MM.1S (cell line): ENCODE measurements at regions not wholly inside any gene's neighbourhood (a gene's known extent, or its start where the extent isn't known, plus 50 kb on each side); places are given as distances from the start of the nearest gene placed in this dataset.

Source experiments
- DNase-seq: peaks from one replicate; pipeline ENCODE4 v3.0.0-alpha.2; 2015
- H2AFZ ChIP-seq: fragments of 300-600 bp; sonication (generic); 2 replicates; pipeline ENCODE4 v1.6.0; 2016; ENCODE audit warnings: antibody characterized with exemption, low read length
- H3F3A ChIP-seq: fragments of 300-600 bp; sonication (generic); 2 replicates; pipeline ENCODE4 v1.6.1; 2016; ENCODE audit warnings: mild to moderate bottlenecking, antibody characterized with exemption, low read length, moderate library complexity, mixed read lengths; ENCODE audit not compliant: insufficient read depth
- H3K27ac ChIP-seq: fragments of 300-600 bp; sonication (generic); 2 replicates; pipeline ENCODE4 v1.5.1; 2016; ENCODE audit warnings: mild to moderate bottlenecking, low read length
- H3K27me3 ChIP-seq: fragments of 300-600 bp; sonication (generic); replicated peaks from 2 replicates; pipeline ENCODE4 v1.6.0; 2016; ENCODE audit warnings: low read length; ENCODE audit not compliant: insufficient read depth
- H3K36me3 ChIP-seq: fragments of 300-600 bp; sonication (generic); replicated peaks from 2 replicates; pipeline ENCODE4 v1.6.1; 2016; ENCODE audit warnings: mild to moderate bottlenecking, low read length, mixed read lengths; ENCODE audit not compliant: insufficient read depth
- H3K4me1 ChIP-seq: fragments of 300-600 bp; sonication (generic); 2 replicates; pipeline ENCODE4 v1.6.1; 2016; ENCODE audit warnings: low read length, mixed read lengths
- H3K4me2 ChIP-seq: fragments of 300-600 bp; sonication (generic); 2 replicates; pipeline ENCODE4 v1.6.0; 2016; ENCODE audit warnings: low read depth, low read length
- H3K4me3 ChIP-seq: fragments of 300-600 bp; sonication (generic); 2 replicates; pipeline ENCODE4 v1.5.1; 2016; ENCODE audit warnings: low read length, mixed read lengths
- H3K79me2 ChIP-seq: fragments of 300-600 bp; sonication (generic); 2 replicates; pipeline ENCODE4 v1.6.1; 2016; ENCODE audit warnings: mixed run types, low read length, mixed read lengths
- H3K9ac ChIP-seq: fragments of 300-600 bp; sonication (generic); 2 replicates; pipeline ENCODE4 v1.6.1; 2016; ENCODE audit warnings: low read length, mixed read lengths
- H3K9me2 ChIP-seq: fragments of 300-600 bp; sonication (generic); replicated peaks from 2 replicates; pipeline ENCODE4 v1.6.1; 2016; ENCODE audit warnings: mild to moderate bottlenecking, low read length, mixed read lengths; ENCODE audit not compliant: insufficient read depth
- H3K9me3 ChIP-seq: fragments of 300-600 bp; sonication (generic); replicated peaks from 2 replicates; pipeline ENCODE4 v1.6.1; 2016; ENCODE audit warnings: mild to moderate bottlenecking, low read length, mixed read lengths; ENCODE audit not compliant: insufficient read depth
- H4K20me1 ChIP-seq: fragments of 300-600 bp; sonication (generic); 2 replicates; pipeline ENCODE4 v1.6.1; 2016; ENCODE audit warnings: mild to moderate bottlenecking, low read length, moderate library complexity, mixed read lengths; ENCODE audit not compliant: insufficient read depth
- EZH2 ChIP-seq: fragments of 300-600 bp; sonication (generic); optimal IDR thresholded peaks from 2 replicates; pipeline ENCODE3; 2017; ENCODE audit warnings: low read depth, mild to moderate bottlenecking, antibody characterized with exemption, low read length, mixed read lengths
- EZH2phosphoT487 ChIP-seq: fragments of 300-600 bp; sonication (generic); IDR thresholded peaks from 2 replicates; pipeline ENCODE4 v1.6.1; 2018; ENCODE audit warnings: antibody characterized with exemption, low read length
- TF ChIP-seq, protein P1 (sequence below): fragments of 300-600 bp; sonication (generic); IDR thresholded peaks from 2 replicates; pipeline ENCODE4 v1.5.1; 2016; ENCODE audit warnings: antibody characterized with exemption, low read length, mixed read lengths

DNA sequence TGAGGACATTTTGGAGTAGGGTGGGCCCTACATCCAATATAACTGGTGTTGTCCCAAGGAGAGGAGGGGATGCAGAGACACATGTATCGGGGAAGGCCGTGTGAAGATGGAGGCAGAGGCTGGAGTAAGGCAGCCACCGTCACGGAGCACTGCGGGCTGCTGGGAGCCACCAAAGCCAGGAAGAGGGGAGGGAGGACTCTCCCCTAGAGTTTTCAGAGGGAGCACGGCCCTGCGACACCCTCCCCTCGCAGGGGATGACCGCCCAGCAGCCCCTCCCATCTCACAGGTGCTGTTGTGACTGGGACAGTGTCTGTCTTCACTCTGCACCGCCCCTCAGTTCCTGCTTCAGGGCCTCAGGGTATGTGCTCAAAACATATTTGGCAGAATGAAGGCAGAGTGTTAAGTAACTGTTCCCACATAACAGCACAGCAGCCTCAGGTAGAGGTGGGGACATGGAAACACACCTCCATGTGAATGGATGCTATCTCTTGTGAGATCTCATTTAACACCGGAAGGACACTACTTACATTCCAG is 82.2 kb downstream of the RBFOX3 start:
- H3K27ac ChIP-seq = no peak overlapping the region
- H3K9ac ChIP-seq = no peak overlapping the region
- H3K27me3 ChIP-seq = peaks cover 100% of the 10 kb centered on the region

GRCh38 chr17:79527306-79527705 is 83.5 kb downstream of the RBFOX3 start:
- Histone ChIP-seq H3K4me2 (no peak overlapping the region), H3K27me3 (peaks cover 100% of the 10 kb centered on the region), H3K27ac (no peak overlapping the region), H3K9ac (no peak overlapping the region), H3F3A (no peaks in the 10 kb centered on the region), H3K4me3 (no peak overlapping the region), H3K79me2 (no peaks in the 10 kb centered on the region), H2AFZ (no peak overlapping the region), H3K36me3 (no peaks in the 10 kb centered on the region), H4K20me1 (no peaks in the 10 kb centered on the region), H3K4me1 (no peaks in the 10 kb centered on the region), H3K9me2 (no peaks in the 10 kb centered on the region), H3K9me3 (no peaks in the 10 kb centered on the region)
- TF ChIP-seq, protein P1, sequence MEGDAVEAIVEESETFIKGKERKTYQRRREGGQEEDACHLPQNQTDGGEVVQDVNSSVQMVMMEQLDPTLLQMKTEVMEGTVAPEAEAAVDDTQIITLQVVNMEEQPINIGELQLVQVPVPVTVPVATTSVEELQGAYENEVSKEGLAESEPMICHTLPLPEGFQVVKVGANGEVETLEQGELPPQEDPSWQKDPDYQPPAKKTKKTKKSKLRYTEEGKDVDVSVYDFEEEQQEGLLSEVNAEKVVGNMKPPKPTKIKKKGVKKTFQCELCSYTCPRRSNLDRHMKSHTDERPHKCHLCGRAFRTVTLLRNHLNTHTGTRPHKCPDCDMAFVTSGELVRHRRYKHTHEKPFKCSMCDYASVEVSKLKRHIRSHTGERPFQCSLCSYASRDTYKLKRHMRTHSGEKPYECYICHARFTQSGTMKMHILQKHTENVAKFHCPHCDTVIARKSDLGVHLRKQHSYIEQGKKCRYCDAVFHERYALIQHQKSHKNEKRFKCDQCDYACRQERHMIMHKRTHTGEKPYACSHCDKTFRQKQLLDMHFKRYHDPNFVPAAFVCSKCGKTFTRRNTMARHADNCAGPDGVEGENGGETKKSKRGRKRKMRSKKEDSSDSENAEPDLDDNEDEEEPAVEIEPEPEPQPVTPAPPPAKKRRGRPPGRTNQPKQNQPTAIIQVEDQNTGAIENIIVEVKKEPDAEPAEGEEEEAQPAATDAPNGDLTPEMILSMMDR = no peak
- TF ChIP-seq EZH2 = no peak
- TF ChIP-seq EZH2phosphoT487 = no peak
- no peak for DNase-seq

More for the DNA sequence above, 82.2 kb downstream of the RBFOX3 start:
- no peak overlapping the region for H3K4me3 ChIP-seq
- TF ChIP-seq, protein P1 = no peak
- TF ChIP-seq EZH2phosphoT487 (no peak), EZH2 (no peak)
- no peak overlapping the region for H2AFZ ChIP-seq
- no peak overlapping the region for H3K4me2 ChIP-seq
- no peaks in the 10 kb centered on the region for H3K9me3 ChIP-seq
- DNase-seq = no peak
- no peaks in the 10 kb centered on the region for H4K20me1 ChIP-seq
- H3K4me1 ChIP-seq = no peaks in the 10 kb centered on the region
- no peaks in the 10 kb centered on the region for H3K36me3 ChIP-seq
- no peaks in the 10 kb centered on the region for H3K79me2 ChIP-seq
- H3F3A ChIP-seq = no peaks in the 10 kb centered on the region
- no peaks in the 10 kb centered on the region for H3K9me2 ChIP-seq

GRCh38 chr17:79525793-79526677 is 84.8 kb downstream of the RBFOX3 start:
- H3K79me2 ChIP-seq = no peaks in the 10 kb centered on the region
- H3K9me3 ChIP-seq = no peaks in the 10 kb centered on the region
- DNase-seq = no peak
- no peak overlapping the region for H3K9ac ChIP-seq
- H4K20me1 ChIP-seq = no peaks in the 10 kb centered on the region
- no peaks in the 10 kb centered on the region for H3F3A ChIP-seq
- TF ChIP-seq, protein P1 = no peak
- no peak for TF ChIP-seq EZH2phosphoT487
- no peak overlapping the region for H3K4me3 ChIP-seq
- H3K27ac ChIP-seq = no peak overlapping the region
- no peaks in the 10 kb centered on the region for H3K4me1 ChIP-seq
- peaks cover 100% of the 10 kb centered on the region for H3K27me3 ChIP-seq
- no peaks in the 10 kb centered on the region for H3K9me2 ChIP-seq
- no peak overlapping the region for H3K4me2 ChIP-seq
- no peak overlapping the region for H2AFZ ChIP-seq
- H3K36me3 ChIP-seq = no peaks in the 10 kb centered on the region
